ENCODE measurements at regions not wholly inside any gene's neighbourhood (a gene's known extent, or its start where the extent isn't known, plus 50 kb on each side); places are given as distances from the start of the nearest gene placed in this dataset.

DNA sequence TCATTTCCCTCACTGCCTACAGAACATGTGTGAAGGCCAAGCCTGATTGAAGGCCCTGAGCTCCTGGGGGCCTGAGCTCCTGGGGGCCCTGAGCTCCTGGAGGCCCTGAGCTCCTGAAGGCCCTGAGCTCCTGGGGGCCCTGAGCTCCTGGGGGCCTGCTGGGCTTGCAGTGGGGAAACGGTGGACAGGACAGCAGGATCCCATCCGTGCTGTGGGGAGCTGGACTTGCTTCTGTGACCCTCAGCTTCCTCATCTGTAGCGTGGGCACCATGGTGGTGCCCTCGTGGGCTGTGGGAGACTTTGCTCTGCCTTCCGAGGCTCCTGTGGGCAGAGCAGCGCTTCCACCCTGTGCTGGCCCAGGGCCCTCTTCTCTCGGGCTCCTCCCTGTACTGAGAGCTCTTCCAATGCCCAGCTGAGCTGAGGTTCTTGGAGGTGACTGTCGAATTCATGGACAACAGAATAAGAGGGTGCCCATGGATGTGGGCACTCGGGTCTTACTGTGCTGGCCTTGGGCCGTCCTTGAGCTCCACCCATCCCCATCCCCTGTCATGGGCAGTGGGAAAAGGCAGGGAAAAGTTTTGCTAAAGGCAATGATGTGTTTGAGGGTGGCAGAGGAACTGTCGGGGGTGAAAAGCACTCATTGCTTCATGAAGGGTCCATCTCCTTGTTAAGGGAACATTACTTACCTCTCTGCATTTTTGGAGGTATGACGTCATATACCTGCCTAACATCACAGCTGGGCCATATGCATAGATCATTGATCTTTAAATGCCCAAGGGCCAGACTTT lies 786.7 kb downstream of the TBC1D22A start:
- TF ChIP-seq, protein P1, sequence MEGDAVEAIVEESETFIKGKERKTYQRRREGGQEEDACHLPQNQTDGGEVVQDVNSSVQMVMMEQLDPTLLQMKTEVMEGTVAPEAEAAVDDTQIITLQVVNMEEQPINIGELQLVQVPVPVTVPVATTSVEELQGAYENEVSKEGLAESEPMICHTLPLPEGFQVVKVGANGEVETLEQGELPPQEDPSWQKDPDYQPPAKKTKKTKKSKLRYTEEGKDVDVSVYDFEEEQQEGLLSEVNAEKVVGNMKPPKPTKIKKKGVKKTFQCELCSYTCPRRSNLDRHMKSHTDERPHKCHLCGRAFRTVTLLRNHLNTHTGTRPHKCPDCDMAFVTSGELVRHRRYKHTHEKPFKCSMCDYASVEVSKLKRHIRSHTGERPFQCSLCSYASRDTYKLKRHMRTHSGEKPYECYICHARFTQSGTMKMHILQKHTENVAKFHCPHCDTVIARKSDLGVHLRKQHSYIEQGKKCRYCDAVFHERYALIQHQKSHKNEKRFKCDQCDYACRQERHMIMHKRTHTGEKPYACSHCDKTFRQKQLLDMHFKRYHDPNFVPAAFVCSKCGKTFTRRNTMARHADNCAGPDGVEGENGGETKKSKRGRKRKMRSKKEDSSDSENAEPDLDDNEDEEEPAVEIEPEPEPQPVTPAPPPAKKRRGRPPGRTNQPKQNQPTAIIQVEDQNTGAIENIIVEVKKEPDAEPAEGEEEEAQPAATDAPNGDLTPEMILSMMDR (IDR thresholded peaks at IDR 0.05; ENCODE audit: insufficient read depth, low read length, poor library complexity, severe bottlenecking): no peak
- H3K36me3 ChIP-seq (ENCODE audit: control insufficient read depth, insufficient read depth, low read length): no peaks in the 10 kb centered on the region
- no peak for DNase-seq (ENCODE audit: extremely low read depth, insufficient read length)
- no peaks in the 10 kb centered on the region for H3K27me3 ChIP-seq (replicated peaks; ENCODE audit: control insufficient read depth, insufficient read depth, low read length)
- no peak overlapping the region for H3K4me3 ChIP-seq (replicated peaks; ENCODE audit: low read depth, low read length)

DNA sequence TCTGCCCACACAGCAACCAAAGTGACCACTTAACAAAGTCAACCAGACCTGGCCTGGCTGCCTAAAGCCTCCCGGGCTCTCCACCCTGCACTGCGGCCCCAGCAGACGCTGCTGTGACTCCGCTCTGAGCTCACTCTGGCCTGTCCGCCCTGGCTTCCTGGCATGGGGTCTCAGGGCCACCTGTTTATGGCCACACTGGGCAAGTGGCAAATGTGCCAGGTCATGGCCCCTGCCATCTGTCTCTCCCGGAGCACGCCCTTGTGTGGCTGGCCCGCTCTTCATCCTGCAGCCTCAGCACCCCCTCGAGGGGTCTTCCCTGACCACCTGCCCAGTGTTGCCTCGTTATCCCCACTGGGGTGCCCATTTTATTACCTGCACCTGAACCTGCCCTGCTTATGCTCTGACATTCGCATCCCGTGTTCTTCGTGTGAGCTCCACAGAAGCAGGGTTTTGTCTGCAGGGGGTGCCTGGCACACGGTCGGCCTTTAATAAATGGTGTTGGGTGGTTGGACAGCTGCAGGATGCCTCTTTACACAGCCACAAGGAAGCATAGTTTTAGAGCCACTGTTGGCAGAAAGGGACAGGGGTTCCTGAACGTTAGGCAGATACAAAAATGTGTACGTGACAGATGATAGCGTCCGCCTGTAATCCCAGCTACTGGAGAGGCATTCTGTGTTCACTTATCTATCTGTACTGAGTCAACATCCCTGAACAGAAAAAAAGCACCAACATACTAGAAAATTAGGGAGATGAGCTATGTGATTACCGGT lies 785.6 kb downstream of the TBC1D22A start:
- TF ChIP-seq, protein P1 (IDR thresholded peaks at IDR 0.05; ENCODE audit: insufficient read depth, low read length, poor library complexity, severe bottlenecking): no peak

DNA sequence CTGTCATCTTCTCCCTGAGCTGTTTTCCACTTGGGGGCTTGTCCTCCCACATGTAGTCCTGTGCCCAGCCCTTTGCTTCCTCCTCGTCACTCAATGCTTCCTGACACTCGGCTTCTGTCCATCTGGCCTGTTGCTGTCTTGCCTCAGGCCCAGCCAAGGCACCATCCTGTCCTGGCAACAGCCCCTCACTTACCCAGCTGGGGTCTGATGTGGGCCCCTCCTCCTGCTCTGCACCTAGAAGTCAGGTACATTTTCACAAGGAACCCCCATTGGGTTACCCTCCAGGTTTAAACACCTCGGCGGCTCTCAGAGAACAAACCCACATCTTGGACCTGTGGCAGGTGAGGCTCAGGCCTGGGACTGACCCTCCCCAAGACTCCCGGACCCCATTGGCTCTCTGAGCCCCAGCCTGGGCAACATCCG lies 784.8 kb downstream of the TBC1D22A start:
- TF ChIP-seq, protein P1 (IDR thresholded peaks at IDR 0.05; ENCODE audit: insufficient read depth, low read length, poor library complexity, severe bottlenecking): no peak
- Histone ChIP-seq H3K36me3 (ENCODE audit: control insufficient read depth, insufficient read depth, low read length) (no peaks in the 10 kb centered on the region), H3K27me3 (replicated peaks; ENCODE audit: control insufficient read depth, insufficient read depth, low read length) (no peaks in the 10 kb centered on the region), H3K4me3 (replicated peaks; ENCODE audit: low read depth, low read length) (no peak overlapping the region)
- DNase-seq (ENCODE audit: extremely low read depth, insufficient read length): no peak

More for the DNA sequence above, 785.6 kb downstream of the TBC1D22A start:
- no peak overlapping the region for H3K4me3 ChIP-seq (replicated peaks; ENCODE audit: low read depth, low read length)
- no peaks in the 10 kb centered on the region for H3K36me3 ChIP-seq (ENCODE audit: control insufficient read depth, insufficient read depth, low read length)
- DNase-seq (ENCODE audit: extremely low read depth, insufficient read length): no peak
- H3K27me3 ChIP-seq (replicated peaks; ENCODE audit: control insufficient read depth, insufficient read depth, low read length): no peaks in the 10 kb centered on the region

DNA sequence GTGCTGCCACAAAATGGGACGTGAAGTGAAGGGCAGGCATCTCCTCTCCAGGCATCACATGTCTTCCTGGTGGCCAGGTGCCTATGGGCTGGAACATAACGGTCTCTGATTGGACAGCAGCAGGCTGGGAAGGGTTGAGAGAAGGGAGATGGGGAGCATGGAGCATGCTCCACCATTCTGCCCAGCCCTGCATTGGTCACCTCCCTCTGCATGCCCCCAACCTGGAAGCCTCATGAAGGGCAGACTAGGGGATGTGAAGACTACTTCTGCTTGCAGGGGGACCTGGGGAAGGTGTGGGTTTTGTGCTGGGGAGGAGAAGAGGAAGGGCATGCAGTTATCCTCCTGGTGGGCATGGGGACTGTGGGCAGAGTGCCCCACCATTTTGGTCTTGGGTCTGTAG lies 782.2 kb downstream of the TBC1D22A start:
- H3K4me3 ChIP-seq (replicated peaks; ENCODE audit: low read depth, low read length): no peak overlapping the region
- TF ChIP-seq, protein P1 (IDR thresholded peaks at IDR 0.05; ENCODE audit: insufficient read depth, low read length, poor library complexity, severe bottlenecking): no peak
- H3K36me3 ChIP-seq (ENCODE audit: control insufficient read depth, insufficient read depth, low read length): no peaks in the 10 kb centered on the region
- DNase-seq (ENCODE audit: extremely low read depth, insufficient read length): no peak
- H3K27me3 ChIP-seq (replicated peaks; ENCODE audit: control insufficient read depth, insufficient read depth, low read length): no peaks in the 10 kb centered on the region

DNA sequence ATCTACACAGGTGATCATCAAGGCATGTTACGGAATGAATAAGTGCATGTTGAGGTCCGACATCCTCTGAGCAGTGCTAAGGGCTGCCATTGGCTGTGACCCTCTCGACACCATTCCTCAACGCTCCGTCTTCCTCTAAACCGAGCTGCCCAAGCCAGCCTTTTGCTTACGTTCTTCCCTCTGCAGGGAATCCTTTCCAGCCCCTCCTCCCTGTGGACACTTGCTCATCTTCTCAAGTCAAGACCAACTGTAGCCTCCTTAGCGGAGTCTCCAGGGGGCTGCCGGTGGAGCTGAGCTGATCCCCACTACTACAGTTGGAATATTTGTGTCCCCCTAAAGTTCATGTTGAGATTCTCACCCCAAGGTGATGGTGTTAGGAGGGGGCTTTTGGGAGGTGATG lies 781.0 kb downstream of the TBC1D22A start:
- no peak for DNase-seq (ENCODE audit: extremely low read depth, insufficient read length)
- H3K36me3 ChIP-seq (ENCODE audit: control insufficient read depth, insufficient read depth, low read length): no peaks in the 10 kb centered on the region
- no peaks in the 10 kb centered on the region for H3K27me3 ChIP-seq (replicated peaks; ENCODE audit: control insufficient read depth, insufficient read depth, low read length)
- H3K4me3 ChIP-seq (replicated peaks; ENCODE audit: low read depth, low read length): no peak overlapping the region
- TF ChIP-seq, protein P1 (IDR thresholded peaks at IDR 0.05; ENCODE audit: insufficient read depth, low read length, poor library complexity, severe bottlenecking): no peak
